ENCODE measurements at regions not wholly inside any gene's neighbourhood (a gene's known extent, or its start where the extent isn't known, plus 50 kb on each side); places are given as distances from the start of the nearest gene placed in this dataset.

- TF ChIP-seq, protein P1, sequence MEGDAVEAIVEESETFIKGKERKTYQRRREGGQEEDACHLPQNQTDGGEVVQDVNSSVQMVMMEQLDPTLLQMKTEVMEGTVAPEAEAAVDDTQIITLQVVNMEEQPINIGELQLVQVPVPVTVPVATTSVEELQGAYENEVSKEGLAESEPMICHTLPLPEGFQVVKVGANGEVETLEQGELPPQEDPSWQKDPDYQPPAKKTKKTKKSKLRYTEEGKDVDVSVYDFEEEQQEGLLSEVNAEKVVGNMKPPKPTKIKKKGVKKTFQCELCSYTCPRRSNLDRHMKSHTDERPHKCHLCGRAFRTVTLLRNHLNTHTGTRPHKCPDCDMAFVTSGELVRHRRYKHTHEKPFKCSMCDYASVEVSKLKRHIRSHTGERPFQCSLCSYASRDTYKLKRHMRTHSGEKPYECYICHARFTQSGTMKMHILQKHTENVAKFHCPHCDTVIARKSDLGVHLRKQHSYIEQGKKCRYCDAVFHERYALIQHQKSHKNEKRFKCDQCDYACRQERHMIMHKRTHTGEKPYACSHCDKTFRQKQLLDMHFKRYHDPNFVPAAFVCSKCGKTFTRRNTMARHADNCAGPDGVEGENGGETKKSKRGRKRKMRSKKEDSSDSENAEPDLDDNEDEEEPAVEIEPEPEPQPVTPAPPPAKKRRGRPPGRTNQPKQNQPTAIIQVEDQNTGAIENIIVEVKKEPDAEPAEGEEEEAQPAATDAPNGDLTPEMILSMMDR (IDR thresholded peaks at IDR 0.05) = no peak
- TF ChIP-seq POLR2A (IDR thresholded peaks at IDR 0.05) = no peak
These were observed 56.5 kb upstream of the PLA2G4A start for GRCh38 chr1:186772228-186772627.
